ENCODE measurements at regions not wholly inside any gene's neighbourhood (a gene's known extent, or its start where the extent isn't known, plus 50 kb on each side); places are given as distances from the start of the nearest gene placed in this dataset.
"Not testable (repeated sequence)": the region's sequence is repeated elsewhere in the genome, so short reads cannot be mapped to it uniquely, and the experiment has no call there.

DNA sequence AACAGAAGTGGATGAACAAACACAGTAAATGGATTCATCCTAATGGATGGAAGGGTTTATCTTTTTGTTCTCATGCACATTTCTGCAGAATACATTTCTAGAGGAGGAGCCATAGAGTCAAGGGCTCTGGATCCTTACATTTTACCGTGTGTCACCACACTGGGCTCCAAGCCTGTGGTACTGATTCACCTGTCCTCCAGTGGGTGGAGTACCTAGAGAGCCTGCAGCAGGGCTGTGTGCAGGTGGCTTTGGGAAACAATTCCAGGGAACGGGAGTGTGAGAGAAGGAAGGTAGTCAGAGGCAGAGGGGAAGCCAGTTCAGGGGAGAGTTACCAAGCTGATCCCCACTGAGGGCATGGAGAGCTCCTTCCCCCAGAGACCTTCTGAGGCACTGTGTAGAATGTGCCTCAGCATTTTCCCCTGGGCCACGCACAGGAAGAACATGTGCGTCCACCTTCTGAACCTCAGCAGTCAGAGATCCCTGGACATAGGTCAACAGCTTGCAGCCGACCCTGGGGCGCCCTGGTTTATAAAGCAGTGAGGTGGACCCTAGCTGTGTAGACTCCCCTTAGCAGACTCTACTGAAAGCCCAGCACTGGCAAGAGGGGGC is 85.3 kb upstream of the SLC22A23 start:
- no peak for DNase-seq

DNA sequence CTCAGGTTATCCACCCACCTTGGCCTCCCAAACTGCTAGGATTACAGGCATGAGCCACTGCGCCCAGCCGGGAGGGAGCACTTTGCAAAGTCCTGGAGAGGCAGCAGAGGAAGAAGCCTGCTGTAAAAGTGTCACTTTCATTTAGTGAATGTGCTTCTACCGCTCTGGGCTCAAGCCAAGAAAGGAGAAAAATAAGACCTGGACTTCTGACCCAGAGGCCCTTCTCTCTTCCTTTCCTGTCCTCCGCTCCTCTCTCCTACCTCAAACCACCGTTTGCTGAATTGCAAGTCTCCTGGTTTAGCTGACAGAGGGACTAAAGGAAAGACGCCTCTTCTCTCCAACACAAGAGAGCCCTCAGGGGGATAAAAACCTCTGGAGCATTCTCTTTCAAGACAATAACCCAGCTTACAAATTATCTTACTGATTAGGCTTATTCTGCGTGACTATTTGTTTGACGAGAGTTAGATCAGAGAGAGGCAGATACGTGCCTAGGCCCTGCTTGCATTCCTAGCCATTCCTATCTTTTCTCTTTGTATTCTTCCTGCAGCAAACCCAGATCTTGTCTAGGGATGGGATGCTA is 84.2 kb upstream of the SLC22A23 start:
- no peak for DNase-seq

DNA sequence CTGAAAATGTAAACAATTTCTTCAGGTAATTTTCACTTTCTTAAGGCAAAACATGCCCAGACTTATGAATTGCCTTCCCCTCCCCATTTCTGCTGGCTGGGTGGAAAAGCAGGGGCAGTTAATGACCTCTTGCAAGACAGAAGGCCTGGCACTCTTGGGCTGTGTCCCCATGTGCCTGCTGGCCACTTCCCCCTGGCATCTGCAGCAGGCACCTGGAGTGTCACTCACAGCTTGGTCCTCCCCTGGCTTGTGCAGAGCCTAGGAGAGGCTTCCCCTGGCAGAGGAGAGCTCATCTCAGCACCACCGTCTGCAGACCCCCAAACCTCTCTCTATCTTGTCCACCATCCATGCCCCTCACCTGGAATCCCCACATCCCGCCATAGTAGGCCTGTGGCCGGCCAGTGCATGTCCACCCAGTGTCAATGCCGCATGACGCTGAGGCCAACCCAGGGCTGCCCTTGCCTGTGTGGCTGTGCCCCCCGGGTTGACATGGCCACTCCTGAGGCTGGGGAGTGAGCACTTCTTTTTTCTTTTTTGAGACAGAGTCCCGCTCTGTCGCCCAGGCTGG is 83.5 kb upstream of the SLC22A23 start:
- no peak for DNase-seq

DNA sequence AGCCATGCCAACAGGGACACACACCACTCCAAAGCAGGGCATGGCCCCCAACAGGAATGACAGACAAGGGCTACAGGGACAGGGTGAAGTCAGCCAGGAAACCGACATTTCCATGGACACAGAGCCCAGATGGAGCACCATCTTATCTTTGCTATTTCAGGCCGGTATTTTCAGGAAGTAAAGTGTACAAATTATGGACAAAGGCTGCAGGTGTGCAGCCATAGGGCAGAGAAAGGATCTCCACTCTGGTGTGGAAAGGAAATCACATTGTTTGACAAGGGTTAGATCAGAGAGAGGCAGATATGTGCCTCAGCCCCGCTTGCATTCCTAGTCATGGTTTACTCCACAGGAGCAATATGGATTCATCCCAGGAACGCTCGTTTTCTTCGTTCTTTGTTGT is 81.7 kb upstream of the SLC22A23 start:
- DNase-seq: no peak

DNA sequence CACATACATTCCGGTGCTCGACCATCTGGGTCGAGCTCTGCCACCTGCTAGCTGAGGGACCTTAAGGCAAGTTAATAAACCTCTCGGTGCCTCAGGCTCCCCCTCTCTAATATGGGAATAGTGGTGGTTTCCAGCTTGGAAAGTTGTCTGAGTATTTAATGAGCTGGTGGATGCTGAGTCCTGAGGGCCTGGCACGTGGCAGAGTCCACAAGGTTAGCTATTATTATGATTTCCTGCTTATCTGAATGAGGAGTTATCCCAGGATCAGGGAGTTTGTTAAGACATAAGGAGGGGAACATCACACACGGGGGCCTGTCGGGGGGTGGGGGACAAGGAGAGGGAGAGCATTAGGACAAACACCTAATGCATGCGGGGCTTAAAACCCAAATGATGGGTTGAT is 80.1 kb upstream of the SLC22A23 start:
- no peak for DNase-seq

DNA sequence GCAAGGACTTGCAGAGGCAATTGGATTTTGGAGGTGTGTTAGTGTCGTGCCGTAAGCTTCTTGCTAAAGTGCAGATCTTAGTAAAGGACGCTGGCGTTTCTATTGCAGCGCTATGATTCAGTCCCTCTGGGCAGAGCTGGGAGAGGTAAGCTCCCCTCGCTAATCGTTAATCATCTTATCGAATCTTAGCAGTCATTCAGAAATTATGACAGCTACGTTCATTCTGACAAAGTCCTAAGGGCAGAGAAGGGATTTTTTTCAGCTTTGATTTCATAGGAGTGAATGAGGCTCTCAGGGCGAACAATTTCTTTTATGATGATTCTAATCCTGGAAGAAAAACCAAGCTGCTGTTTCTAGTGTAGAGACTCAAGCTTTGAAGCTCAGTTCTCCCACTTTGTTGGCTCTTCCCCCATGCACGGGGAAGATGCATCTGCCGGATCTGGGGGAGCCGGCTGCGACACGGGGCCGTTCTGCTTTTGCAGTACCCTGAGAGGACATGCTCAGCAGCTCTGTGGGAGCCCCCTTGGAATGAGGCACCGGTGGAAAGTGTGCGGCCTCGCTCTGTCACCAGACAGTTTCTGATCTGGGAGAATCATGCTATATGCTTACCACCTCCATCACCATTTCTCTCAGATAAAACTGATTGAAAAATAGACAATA is 79.1 kb upstream of the SLC22A23 start:
- DNase-seq: no peak

DNA sequence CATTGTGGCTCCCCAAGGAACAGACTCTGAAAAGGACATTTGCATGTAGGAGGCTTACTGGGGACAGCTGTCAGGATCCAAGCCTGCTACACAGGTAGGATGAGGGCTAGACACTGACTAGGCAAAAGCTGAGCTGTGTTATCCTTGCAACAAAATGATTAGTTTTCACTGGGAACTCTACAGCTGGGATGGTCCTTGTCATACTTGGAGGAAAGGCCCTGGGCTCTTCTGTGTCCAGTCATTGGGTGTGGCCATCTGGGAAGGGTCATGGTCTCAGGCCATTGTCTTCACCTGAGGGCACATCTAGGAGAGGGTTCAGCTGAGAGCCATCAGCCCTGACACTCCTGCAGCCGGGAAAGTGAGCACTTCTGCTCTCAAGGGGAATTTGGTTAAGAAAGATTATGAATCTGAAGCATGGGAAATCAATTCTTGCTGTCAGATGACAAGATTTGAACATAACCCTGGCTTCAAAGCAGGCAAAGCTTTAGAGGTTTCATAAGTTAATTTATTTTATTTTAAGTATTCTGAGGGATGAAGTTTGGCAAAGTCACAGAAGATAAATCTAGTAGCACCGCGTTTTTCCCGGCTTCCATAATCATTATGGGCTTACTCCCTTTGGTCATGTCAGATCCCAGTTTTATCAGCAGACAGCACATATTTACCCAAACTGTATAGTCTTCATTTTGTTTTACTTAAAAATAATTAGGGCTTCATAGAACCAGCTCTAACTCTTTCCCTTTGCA is 78.4 kb upstream of the SLC22A23 start:
- no peak for DNase-seq

DNA sequence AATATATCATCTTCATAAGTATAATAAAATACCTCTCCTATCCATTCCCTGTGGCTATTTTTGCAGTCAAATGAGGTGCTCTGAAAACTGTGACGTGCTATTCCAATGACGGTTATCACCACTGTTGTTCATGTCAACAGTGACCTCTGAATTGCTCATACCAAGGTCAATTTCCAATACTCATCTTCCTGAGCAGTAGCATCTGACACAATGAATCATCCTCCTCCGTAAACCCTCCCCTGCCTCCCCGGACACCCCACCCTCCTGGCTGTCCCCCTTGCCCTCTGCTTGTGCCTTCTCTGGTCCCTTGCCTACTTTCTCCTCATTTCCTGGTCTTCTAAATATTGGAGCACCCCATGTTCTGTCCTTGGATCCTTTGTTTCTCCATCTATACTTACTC is 77.7 kb upstream of the SLC22A23 start:
- DNase-seq: no peak

DNA sequence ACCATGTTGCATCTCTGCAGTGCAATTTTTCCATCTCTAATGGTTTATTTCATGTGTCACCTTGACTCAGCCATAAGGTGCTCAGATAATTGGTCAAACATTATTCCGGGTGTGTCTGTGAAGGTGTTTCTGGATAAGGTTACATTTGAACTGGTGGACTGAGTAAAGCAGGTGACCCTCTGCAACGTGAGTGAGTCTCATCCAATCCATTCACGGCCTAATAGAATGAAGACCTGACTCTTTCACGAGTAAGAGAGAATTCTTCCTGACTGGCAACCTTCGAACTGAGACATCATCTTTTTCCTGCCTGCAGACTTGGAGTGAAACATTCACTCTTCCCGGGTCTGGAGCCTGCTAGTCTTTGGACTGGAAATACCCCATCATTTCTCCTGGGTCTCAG is 77.1 kb upstream of the SLC22A23 start:
- no peak for DNase-seq

DNA sequence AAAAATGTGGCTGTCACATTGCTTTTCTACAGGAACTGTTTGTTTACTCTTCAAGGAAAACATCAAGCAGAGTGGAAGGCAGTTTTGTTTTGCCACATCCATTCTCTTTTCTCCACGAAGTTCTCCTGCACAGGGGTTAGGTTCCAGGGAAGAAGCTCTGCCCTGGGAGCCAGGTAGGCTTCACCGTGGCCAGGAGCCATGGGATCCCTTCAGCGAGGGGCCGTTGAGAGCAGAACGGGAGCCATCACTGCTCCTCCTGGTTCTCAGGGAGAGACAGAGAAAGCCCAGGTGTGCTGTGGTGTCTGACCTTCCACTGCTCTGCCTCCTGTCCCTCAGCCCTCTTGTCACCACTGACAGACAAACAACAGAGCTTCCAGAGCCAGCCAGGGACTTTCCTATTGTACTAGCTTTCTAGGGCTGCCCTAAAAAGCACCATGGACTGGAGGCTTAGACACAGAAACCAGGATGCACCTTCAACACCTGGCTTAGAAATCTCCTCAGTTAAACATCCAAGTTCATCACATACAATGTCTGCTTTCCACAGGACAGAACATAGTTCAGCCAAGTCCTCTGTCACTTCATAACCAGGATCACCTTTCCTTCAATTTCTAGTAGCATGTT is 75.6 kb upstream of the SLC22A23 start:
- no peak for DNase-seq

DNA sequence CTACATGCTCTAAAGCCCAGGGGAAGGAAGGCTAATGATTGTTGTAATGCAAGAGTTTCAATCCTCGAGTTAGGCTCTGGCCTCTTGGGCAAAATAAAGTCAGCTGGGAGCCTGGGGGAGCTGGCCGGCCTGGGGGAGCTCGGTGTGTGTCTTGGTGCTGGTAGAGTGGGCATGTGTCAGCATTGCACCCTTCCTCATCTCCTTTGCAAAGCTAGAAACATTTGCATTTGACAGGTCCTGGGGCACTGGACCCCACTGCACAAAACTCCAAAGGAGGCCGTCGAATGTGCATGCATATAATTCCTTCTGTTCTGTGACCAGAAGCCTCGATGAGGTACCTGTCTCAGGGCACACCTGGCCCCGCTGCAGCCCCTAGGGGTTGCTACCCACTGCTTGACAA is 74.6 kb upstream of the SLC22A23 start:
- DNase-seq: no peak

DNA sequence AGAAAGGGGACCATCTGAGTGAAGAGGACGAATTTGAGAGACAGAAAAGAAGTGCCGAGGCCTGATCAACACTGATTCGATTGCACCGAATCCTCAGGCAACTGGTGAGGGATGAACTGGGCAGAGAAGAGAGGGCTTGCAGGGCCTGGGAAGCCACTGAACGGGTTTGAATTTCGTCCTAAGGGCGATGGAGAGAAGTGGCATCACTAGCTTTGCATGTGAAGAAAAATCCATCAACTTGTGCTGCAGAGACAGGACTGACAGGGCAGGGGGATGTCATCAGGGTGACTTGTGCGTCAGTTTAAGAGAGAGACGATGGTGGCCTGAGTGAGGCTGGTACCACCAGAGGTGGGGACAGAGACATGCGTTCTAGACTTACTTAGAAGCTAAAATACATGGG is 73.7 kb upstream of the SLC22A23 start:
- no peak for DNase-seq

DNA sequence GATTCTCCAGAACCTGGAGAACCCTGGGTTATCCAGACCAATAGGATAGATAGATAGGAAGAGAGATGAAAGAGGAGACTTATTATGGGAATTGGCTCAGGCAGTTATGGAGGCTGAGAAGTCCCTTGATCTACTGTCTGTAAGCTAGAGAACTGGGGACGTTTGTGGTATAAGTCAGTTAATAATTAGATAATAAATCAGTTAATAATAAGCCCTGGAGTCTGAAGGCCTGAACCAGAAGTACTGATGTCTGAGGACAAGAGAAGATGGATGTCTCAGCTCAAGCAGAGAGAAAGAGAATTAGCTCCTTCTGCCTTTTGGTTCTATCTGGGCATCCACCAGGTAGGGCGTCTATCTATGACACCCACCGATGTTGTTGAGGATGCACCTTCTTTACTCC is 72.9 kb upstream of the SLC22A23 start:
- DNase-seq: no peak

DNA sequence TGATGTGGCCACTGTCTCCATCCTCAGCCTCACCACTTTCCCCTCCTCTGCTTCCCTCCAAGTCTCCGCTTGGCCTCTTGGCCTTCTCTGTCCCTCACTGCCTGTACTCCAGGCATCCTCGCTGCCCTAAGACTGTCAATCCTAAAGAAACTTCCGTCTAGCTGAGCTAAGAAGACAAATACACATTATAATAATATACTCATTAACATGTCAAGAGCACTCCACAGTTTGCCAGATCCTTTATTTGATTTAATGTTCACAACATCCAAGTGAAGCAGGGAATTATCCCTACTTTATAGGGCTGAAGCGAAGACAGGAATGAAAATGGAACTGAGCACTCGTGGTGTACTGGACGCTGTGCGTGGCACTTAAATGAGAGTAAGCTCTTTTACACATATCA is 72.4 kb upstream of the SLC22A23 start:
- DNase-seq: no peak

DNA sequence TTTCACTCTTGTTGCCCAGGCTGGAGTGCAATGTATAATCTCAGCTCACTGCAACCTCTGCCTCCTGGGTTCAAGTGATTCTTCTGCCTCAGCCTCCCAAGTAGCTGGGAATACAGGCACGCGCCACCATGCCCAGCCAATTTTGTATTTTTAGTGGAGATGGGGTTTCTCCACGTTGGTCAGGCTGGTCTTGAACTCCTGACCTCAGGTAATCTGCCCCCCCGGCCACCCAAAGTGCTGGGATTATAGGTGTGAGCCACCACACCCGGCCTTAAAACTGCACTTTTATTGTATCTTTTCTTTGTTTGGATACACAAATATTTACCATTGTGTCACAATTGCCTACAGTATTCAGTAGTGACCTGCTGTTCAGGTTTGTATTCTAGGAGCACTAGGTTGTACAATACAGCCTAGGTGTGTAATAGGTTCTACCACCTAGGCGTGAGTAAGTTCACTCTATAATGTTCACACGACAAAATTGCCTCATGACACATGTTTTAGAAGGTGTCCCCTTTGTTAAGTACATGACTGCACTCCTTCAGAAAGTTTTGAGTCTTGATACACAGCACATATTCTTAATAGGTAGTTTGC is 71.3 kb upstream of the SLC22A23 start:
- DNase-seq: not testable (repeated sequence)

DNA sequence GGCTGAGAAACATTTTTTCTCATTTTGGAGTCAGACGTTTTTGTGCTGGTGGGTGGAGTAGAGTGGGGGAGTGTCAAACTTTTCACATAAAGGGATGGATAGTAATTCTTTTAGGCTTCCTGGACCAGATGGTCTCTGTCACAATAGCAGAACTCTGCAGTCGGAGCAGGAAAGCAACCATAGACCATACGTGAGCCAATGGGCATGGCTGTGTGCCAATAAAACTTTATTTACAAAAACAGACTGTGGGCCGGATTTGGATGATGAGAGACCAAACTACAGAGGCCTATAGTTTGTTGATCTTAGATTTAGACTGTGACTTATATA is 70.8 kb upstream of the SLC22A23 start:
- no peak for DNase-seq

DNA sequence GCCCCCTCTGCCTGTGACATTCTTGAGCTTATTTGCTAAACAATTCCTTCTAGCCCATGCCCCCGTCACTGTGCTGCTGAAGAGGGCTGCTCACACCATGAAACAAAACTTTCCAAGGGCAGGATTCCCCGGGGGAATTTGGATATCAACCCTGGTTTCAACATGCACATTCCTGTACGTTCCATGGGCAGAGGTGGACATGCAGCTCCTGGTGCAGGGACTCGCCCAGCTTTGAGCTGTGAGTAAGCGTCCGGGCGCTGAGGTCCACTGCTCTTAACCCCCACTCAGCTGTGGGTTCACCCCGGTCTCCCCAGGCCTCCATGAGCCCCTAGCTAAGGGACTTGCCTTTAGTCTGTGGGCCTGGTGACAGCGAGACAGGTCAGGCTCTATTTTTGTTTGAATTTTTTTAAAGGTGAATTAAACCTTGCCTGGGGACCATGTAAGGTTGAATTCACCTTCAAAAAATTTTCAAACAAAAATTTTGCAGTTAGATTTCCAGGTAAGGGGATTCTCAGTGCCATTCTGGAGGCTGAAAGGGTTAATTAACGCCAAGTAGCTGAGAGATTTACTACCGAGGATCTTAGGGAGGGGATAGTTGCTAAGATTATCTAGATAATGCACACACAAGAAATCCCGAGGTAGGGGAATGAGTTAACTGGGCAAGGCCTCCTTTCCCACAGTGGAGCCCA is 70.3 kb upstream of the SLC22A23 start:
- peak; percentile 33 for DNase-seq

DNA sequence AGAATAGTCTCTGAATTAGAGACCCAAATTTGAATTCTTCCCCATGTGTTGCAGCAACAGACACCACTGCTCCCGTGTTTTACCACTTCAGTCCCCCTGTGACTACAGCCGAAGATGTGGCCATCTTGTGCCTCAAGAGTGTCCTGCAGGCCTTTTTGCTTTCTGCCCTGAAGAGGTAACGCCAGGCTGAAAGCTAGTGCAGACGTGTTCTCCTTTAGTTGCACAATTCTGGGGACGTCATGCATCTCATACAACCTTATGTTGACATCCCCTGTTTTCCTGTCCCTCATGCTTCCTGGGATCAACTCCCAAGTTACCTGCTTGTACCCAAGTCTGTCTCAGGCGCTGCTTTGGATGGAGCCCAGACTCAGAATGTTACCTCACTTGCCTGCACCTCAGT is 69.1 kb upstream of the SLC22A23 start:
- DNase-seq: no peak

DNA sequence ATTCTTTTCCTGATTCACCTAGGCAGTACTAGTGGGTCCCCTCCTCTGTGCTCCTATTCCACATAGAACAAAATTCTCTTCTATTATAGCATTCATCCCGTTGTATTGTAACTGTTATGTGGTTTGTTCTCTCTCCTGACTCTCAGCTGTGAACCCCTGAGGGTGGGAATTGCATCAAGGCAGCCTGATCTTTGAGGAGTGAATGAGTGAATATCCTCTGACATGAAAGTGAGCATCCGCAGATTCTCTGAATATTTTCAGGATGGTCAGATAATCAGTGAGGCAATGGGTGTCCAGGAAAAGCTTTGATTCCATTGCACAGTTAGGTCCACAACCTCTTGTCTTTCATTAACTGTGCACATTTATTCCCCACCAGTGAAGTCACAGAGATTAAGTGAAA is 67.6 kb upstream of the SLC22A23 start:
- no peak for DNase-seq

DNA sequence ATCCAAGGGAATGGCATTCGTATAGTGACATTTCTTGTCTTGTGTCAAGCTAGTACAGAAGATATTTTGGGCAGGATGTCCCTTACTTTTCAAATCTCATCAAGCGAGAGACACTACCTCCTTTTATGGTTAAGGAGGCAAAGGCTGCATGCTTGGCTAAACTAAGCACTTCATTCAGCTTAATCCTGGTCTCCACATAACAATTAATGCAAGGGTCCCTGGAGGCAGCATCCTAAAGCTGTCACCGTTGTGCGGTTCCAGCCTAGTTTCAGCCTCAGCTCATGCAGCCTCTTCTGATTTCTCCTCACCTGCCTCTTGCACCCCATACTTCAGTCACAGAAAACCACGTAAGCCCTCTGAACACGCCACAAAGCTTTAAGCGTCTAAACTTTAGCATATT is 67.1 kb upstream of the SLC22A23 start:
- no peak for DNase-seq

DNA sequence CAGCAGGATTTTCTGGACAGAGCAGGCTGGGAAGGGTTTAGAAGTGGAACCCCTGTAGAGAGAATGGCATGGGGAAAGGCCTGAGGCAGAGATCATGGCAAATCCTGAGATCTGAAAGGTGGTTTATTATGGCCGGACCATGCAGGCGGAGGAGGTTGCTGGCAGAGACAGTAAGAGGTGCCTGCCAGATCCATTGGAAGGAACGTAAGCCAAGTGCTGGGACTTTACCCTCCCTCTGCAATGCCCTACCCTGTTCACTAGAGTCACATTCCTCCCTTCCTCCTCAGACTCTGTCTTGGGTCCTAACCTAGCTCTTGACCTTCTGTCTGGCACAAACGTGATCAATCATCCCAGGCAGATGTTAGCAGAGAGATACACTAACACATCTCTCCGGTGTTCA is 66.4 kb upstream of the SLC22A23 start:
- DNase-seq: no peak

DNA sequence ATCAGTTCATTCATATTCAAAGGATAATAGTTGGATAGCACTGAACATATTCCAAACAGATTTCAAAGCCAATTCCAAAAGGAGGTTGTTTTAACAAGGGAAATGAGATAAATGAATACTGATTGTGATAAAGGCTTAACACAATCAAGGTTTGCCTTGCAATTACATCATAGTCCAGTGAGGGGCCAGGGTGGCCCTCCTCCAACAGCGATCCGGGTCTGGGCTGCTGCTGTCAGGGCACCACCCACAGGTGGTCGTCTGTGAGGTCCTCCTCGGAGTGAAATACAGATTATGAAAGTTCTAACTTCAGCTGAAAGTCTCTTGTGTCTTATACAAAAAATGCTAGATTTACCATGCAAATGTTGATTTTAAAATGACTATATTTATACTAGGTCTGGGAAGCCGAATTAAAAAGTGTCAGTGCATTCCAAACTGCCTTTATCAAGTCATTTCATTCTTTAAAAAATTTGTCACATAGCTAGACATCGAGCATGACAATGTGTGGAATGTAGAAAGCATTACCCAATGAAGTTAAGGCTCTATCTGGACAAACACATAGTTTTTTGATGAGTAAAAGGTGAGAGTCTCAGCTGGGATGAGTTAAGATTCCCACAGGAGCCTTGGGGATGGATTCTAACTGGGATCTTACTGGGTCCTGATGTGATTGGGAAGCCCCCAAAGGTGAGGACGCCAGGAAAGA is 65.9 kb upstream of the SLC22A23 start:
- peak; percentile 93 for DNase-seq
